NCI-H82 treated with DMSO at 0.1 percent for 48 hours (cell line): ENCODE measurements at regions not wholly inside any gene's neighbourhood (a gene's known extent, or its start where the extent isn't known, plus 50 kb on each side); places are given as distances from the start of the nearest gene placed in this dataset.
"Not testable (repeated sequence)": the region's sequence is repeated elsewhere in the genome, so short reads cannot be mapped to it uniquely, and the experiment has no call there.

ENCODE experiments used
- DNase-seq: peaks from one replicate; lab custom pipeline; 2025; ENCODE audit not compliant: unreplicated experiment; lab: John Stamatoyannopoulos, UW

DNA sequence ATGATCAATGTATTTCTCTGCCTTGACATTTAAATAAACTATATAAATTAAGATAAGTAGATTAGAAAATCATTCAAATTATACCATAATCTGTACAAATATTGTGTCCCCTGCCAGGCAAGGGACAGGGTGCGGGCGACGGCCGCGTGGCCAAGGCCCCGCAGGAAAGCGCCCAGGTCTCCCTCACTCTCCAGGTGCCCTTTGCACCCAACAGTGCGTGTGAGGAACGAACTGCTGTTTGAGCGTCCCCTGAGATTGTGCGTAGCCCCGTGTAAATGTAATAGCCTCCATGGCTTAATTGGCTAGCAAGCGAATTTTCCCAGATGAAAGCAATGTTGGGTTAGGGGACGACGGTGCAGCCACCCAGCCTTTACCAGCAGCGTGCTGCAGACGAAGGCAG, 161.4 kb downstream of the SYT15 start:
- not testable (repeated sequence) for DNase-seq

DNA sequence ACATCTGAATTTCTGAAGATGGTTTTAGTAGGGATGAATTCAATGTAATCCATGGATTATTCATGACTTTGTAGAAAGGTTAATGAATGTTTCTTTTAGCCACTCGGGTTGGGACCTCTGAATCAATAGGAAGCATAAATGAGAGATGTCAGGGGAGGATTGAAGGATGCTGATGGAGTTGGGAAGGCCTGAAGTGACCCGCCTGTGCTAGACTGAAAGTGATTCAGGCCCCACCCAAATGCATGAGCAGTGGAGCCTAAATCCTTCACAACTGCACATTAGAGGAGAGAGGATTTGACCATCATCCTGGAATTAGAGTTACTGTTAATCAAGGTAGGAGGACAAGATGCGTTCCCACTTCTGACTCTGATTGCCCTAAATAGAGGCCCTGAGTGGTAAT, 162.2 kb upstream of the PTPN20 start:
- not testable (repeated sequence) for DNase-seq

DNA sequence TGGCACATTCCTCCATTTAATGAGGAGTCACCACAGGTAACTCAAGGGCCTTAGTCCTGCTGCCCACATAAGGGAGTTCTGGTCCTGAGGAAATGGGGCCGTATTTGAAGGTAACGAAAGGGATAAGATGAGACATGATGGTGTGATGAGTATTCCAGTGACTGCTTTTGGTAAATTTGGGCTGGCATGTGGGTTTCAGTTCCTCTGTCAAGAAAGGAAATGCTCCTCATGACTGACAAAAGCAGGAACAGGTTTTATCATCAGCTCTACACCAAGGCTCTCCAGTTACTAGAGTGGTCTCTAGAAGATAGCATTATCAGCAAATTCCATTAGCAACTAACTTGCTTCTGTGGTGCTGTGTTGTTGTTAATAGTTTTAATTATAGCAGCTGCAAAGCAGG, 161.8 kb upstream of the PTPN20 start:
- DNase-seq: not testable (repeated sequence)

DNA sequence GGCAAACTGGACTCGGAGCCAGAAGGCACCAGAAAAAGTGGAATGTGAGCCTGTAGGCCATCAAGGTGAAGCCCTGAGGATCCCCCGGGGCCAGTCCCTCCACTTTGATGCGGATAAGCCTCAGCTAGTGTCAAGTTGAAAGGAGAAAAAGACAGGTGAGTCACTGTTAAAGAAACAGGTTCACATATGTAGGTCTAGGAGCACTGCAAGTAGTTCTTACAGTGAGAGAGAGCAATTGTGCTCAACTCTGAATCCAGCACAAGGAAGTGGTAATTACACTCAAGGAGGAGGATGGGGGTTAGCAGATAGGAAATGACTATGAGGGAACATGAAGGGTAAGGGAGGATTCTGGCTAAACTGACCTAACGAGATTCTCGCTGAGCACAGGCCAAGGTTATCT, 157.5 kb upstream of the PTPN20 start:
- not testable (repeated sequence) for DNase-seq

DNA sequence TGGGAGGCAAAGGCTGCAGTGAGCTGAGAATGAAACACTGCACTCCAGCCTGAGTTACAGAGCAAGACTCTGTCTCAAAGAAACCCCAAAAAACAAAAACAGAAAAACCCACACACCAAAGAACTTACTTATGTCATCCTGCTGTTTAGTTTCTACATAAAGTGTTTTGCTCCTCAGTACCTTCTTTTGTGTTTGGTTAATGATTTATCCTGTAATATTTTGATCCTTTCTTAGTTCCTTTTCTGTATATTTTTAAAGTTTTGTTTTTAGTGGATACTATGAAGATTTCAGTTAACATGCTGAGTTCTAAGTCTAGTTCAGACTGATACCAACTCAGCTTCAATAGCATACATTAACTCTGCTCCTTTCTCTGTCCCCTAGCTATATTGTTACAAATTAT, 149.8 kb upstream of the PTPN20 start:
- not testable (repeated sequence) for DNase-seq

DNA sequence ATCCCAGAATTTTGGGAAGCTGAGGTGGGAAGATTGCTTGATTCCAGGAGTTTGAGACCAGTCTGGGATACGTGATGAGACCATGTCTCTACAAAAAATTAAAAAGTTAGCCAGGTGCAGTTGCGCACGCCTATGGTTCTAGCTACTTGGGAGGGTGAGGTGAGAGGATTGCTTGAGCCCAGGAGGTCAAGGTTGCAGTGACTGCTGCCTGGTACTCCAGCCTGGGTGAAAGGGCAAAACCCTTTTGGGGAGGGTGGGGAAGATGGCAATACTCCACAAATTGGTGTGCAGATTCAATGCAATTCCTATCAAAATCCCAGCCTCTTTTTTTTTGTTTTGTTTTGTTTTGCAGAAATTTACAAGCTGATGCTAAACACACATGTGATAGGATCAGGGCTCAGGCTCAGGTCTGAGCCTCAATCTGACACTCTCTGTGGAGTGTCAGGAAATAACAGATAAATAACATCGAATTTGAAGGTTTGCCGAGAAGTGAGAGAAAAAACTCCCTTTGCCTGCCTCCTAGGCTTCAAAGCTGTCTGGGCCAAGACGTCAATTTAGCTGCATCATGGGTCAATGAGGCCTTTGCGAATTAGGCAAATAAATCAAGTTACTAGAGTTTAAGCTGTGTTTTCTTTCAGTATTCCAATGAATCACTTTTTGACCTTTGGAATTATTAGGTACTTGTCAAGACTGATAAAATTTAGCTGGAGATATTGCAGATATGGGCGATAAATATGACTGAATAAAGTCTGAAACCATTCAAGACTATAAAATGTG, 142.5 kb upstream of the PTPN20 start:
- not testable (repeated sequence) for DNase-seq

DNA sequence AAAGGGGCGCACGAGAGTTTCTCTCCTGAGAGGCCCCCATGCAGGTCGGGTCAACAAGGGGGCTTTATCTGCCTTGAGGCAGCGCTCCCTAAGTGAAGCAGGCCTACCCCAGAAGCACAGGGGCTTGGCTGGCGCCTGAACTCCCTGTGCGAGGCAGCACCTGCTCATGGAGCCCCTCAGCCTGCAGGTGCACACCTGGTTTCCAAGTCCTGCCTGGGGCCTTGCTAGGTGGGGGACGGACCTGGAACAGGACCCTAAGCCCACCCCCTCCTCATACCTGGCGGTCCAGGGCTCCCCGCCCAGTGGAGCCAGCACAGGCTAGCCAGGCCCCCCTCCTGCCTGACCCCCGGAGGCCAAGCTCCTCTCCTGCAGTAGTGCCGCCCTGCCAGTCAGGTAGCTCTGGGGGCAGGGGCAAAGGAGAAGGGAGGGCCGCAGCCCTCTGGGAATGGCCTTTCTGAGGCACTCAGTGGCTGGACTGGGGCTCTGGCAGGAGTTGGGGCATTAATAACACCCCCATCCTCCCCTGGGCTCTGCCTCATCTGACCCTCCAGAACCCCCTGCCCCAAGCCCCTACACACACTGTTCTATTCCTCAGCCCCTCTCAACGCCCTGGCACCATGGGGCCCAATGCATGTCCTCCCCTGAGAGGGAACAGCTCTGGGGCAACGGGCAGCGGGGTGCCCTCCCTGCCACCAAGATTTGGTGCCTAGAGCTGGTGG, 137.9 kb upstream of the PTPN20 start:
- DNase-seq: not testable (repeated sequence)

DNA sequence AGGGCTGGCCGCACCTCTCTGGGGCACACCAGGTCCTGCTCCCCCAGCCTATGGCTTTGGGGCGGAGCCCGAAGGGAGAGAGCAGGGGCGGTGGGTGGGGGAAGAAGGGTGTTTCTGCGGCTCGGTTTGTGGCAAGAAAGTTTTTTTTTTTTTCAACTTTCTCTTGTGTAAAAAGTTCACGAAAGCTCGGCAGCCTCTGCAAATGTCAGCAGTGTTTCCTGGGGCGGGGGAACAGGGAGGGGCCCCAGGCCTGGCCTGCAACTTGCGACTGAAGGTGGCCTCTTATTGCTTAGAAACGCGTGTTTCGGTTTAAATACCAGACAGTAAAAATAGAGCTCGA, 137.4 kb upstream of the PTPN20 start:
- DNase-seq: not testable (repeated sequence)

DNA sequence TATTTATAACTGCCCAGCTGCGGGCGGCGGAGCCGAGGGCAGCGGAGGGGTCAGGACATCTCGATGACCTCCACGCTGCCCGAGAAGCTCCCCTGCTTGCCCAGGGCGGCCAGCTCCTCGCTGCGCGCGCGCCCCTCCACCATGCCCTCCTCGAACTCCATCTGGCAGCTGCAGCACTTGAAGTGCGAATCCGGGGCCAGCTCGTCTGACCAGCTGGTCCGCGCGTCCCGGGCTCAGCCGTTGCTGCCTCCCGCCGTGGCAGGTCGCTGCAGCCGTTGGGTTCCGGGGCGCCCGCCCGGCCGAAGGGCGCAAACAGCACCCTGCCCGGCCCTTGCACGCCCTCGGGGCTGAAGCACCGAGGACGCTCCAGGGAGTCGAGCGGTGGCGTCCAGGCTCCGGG, 136.9 kb upstream of the PTPN20 start:
- not testable (repeated sequence) for DNase-seq

DNA sequence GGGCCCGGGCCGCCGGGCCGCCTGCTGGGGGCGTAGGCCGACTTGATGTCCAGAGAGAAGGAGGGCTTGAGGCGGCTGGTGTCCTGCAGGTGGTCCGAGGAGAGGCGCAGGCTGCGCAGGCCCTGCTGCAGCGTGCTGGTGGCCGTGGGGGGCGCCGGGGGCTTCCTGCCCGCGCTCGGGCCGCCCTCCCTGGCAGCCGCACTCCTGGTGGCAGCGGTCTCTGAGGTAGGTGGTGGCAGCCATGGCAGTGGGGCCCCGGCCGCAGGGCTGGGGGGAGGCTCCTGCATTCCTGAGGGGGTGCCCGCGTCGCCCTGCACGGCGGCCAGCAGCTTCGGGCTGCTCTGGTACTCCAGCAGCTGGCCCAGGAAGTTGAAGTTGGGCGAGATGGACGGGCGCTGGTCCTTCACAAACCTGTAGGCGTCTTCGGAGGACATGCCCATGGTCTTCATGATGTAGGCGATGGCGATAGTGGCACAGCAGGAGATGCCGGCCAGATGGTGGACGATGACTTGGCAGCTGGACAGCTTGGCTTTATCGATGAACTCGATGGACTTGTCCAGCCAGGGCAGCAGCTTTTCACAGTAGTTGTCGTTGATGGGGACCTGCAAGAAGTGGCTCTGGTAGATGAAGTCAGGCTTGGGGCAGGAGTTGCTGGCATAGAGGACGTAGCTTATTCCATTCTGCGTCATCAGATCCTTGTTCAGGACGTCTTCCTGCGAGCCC, 136.1 kb upstream of the PTPN20 start:
- DNase-seq: not testable (repeated sequence)

DNA sequence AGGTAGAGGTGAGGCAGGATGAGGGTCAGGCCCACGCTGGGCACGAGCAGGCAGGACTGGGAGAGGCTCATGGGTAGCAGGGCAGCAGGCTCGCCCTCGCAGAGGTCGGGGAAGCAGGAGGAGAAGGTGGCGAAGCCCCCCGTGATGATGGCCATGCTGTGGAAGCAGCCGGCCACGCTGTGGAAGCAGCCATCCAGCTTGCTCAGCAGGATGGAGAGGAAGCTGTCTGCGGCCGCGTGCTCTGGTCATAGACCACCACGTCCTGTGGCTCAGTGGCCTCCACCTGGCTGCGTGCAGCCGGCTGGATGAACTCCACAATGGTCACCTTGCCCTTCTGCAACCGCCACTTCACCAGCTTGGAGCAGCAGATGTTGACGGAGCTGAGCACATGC, 135.6 kb upstream of the PTPN20 start:
- DNase-seq: not testable (repeated sequence)

DNA sequence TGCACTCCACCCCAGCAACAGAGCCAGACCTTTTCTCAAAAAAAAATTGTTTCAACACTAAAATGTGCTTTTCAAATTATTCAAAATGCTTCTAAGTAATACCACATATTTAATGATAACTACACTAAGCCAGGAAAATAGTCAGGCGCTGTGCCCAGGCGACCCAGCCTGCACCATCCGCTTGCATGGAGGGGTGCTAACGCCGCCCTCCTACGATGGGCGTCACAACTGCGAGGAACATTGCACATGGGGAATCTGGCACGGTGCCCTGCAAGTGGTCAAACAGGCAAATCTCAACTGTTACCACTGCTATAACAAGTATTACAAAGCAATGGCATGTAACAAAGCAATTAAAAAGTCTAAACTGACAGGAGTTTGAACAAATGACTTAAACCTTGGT, 131.7 kb upstream of the PTPN20 start:
- not testable (repeated sequence) for DNase-seq

DNA sequence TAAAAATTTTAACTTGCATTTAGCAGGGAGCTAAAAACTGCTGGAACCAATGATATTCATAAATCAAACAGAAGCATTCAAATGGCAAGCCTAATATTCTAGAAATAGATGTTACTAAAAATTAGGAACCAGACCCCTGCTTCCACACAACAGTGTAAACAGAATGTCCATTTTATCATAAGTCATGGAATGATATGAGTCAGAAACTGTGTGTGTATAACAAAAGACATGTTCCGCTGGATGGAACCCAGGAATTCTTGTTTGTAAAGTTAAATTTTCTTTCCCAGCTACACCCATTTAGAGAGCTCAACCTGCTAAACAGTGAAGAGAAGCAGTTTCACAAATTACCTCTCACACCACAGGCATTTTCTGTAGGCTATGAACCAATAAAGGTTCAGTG, 131.1 kb upstream of the PTPN20 start:
- DNase-seq: not testable (repeated sequence)

DNA sequence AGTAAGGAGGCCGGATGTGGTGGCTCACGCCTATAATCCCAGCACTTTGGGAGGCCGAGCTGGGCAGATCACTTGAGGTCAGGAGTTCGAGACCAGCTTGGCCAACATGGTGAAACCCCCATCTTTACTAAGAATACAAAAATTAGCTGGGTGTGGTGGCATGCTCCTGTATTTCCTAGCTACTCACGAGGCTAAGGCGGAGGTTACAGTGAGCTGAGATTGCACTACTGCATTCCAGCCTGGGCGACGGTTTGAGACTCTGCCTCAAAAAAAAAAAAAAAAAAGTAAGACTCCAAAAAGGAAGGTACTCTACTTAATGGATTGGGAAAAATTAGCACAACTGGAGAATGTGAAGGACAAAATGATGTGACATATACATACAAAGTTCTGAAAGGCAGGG, 130.2 kb upstream of the PTPN20 start:
- not testable (repeated sequence) for DNase-seq

DNA sequence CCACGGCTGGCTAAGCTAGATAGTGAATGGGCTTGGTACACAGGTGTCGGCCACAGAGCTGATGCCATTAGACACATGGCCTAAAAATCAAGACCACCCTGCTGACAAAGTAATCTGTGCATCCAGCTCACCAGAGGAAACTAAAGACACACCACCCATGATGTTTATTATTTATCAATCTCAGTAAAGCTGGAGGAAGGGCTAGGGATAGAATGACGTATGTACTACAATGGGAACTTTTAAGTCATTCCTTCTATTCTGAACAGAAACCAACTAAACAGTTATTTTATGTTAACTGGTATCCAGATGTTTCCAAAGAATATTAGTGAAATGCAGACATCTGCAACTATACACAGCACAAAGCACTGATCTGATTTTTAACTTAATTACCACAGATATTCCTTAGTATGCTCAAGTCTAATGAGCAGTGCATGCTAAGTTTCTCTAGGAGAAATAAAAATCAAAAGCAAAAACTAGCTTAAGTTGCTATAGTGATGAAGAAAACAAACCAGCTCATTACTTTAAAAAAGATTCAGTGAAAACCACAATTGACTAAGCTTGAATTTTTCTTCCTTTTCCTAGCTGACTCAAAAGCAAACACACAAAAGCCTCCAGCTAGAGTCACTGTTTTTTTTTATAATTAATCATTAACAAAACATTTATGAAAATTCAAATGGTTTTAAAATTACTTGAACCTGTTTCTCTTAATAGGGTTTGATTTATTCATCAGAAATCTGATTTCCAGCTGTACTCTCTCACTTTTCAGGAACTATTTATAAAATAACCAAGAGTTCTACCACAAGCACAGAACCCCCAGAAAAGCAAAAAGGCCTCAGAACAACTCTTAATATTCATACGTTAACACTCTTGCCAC, 129.0 kb upstream of the PTPN20 start:
- DNase-seq: not testable (repeated sequence)

DNA sequence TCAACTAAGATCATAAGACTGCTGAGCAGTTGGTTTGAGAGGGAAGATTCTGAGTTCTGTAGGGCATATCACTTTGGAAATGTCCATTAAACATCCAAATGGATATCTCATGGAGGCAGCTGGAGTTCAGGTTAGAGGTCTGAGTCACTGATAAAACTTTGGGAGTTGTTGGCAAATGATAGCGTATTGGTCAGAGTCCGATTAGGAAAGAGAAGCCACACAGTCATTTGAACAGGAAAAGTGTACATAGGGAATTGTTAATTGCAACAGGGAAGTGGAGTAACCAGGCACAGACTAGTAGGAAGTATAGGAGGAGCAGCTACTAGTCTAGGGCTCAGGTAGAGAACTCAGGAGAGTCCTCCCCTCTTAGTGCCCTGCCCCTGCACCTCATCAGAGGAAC, 126.6 kb upstream of the PTPN20 start:
- not testable (repeated sequence) for DNase-seq

DNA sequence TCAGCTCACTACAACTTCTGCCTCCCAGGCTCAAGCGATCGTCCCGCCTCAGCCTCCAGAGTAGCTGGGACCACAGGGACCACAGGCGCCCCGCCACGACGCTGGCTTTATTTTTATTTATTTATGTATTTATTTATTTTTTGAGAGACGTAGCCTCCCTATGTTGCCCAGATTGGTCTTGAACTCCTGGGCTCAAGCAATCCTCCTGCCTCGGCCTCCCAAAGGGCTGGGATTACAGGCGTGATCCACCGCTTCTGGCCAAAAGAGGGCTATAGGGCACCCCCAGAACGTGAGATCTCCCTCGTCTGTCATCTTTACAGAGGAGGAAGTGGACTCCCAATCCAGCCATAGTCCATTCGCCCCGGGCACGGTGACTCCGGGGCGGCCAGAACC, 125.1 kb upstream of the PTPN20 start:
- not testable (repeated sequence) for DNase-seq

DNA sequence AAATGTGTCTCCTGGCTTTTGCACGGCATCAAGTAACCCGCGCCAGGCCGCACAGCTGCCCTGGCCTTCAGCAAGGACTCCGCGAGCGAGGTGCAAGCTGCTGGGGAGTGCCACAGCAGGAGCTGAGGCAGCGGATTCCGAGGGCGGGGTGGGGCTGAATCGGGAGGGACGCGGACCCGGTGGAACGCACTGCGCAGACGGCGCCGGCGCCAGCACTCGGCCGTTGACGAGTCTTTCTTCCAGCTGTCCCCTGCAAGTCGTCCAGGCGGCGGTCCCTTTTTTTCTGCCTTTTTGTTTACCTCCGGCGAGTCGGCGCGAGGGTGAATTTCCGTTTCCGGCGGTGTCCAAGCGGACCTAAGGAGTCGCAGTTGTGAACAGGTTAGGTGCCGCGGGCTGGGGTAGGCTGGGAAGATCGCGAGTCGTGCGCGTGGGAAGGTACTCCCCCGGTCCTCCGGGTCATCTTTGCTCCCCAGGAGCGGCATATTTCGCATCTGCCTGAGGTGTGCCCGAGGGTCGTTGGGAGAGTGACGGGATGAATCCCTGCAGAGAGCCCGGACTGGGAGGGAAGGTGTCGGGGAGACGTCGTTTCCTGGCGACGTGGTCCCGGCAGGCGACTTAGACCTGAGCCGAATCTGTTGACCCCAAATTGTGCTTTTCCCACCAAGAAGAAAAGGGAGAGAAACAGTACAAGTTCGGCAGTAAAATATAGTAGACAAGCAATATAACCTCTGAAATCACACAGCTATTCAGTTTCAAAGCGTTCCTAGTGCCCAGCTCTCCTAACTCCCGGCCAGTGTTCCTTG, 124.5 kb upstream of the PTPN20 start:
- peak; percentile 28 for DNase-seq

DNA sequence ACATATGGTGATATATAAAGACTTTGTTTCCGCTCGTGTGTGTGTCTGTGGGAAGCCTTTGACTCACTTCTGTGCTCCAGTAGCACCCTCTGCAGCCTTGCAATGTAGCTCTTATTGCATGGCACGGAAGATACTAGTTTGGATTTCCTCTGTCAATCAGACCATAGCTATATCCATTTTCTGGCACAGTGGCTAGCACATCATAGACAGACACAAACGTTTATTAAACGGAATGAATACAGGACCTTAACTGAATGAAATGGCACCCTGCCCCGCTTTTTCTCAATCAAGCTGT, 124.0 kb upstream of the PTPN20 start:
- DNase-seq: no peak

DNA sequence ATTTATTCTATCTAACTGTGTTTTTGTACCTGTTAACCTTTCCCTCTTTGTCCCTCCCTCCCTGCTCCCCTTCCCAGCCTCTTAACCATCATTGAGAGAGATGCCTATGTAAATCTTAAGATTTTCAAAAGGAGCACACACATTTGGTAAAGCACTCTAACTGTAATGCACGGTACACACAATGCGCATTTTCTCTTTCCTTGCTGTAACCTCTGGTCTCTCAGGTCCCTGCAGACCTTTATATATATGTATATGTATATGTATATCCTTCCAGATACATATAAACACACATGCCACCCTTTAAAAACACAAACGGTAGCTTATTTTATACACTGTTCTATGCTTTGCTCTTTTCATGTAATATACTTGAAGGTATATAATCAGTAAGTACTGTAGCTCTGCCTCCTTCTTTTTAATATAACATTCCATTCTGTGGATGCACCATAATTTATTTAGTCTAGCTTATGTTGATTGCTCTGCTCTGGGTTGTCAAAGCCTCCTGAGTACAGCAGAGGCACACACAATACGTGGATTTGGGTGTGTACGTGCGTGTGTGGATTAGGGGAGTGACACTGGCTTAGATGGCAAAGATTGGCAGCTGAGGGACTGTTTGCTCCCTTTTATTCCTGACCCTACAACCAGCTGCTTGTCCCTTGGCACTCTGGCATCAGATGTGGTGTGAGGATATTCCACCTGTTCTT, 118.4 kb upstream of the PTPN20 start:
- not testable (repeated sequence) for DNase-seq
